ENCODE measurements at regions not wholly inside any gene's neighbourhood (a gene's known extent, or its start where the extent isn't known, plus 50 kb on each side); places are given as distances from the start of the nearest gene placed in this dataset.
A peak's percentile ranks its signal among the peaks of the same experiment; 100 is the strongest.
"Not testable (repeated sequence)": the region's sequence is repeated elsewhere in the genome, so short reads cannot be mapped to it uniquely, and the experiment has no call there.

DNA sequence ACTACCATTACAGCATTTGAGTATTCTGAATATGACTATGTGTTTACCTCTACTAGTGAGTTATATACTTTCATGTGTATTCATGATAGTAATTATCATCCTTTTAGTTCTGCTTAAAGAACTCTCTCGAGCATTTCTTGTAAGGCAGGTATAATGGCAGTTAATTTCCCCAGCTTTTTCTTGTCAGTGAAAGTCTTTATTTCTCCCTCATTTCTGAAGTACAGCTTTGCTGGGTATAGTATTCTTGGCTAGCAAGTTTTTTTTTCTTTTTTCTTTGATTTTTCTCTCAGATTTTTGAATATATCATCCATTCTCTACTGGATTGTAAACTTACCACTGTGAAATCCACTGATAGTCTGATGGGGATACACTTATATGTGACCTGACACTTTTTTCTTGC lies 165.9 kb upstream of the ARHGAP5 start:
- DNase-seq = no peak

GRCh38 chr14:31913370-31913769 lies 163.7 kb upstream of the ARHGAP5 start:
- DNase-seq = no peak

- not testable (repeated sequence) for DNase-seq
Observed at GRCh38 chr14:31918289-31918688, 158.8 kb upstream of the ARHGAP5 start.

GRCh38 chr14:31920001-31920400 lies 157.1 kb upstream of the ARHGAP5 start:
- DNase-seq = no peak

DNA sequence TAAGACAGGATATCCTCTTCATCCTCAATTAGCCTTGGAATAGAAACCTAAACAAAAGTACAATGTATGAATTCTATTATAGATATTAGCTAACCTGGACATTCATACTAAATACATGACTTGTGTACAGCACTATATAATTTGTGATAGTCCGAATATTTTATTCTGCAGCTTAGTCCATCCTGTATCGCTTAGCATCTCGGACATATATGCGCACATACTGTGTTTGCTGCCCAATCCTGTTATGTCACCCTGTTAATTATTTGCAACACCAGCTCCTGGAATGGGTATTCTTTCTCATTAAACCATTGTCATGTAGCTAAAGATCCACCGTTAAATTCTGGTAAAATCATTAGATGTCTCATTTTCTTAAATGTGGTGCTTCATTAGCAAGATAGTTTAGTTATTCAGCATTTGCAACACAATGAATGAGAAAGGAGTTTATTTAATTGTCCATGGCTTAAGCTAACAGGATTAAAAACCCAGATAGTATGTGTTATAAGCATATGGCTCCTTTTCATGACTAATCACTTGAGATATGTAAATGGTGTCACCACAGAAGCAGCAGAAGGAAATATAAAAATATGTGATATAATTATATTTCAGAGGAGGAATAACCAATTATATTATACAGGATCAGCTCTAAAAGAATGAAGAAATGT lies 156.0 kb upstream of the ARHGAP5 start:
- DNase-seq = no peak

GRCh38 chr14:31921721-31922120 lies 155.4 kb upstream of the ARHGAP5 start:
- DNase-seq = no peak

DNA sequence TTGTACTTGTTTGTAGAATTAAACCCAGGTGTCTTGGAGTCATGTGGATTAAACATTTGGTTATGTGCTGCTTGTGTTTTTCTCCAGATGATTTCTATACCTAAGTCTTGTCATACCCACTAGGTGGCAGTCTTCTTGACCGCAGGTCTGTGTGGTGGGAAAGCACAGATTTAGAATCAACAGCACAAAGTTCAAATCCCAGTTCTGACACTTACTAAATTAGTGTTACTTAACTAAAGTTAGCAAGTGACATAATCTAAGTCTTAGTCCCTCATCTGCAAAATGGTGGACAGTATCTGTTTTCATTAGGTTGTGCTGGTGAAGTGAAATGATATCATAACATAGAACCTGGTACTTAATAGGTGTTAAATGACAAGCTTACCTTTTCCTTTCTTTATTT lies 151.0 kb upstream of the ARHGAP5 start:
- DNase-seq = no peak

- DNase-seq = no peak
Observed at GRCh38 chr14:31926652-31927347, 150.3 kb upstream of the ARHGAP5 start.

- no peak for DNase-seq
Observed at GRCh38 chr14:31927348-31927832, 149.7 kb upstream of the ARHGAP5 start.

GRCh38 chr14:31930070-31930469 lies 147.0 kb upstream of the ARHGAP5 start:
- no peak for DNase-seq

- no peak for DNase-seq
Observed at GRCh38 chr14:31930493-31931240, 146.4 kb upstream of the ARHGAP5 start.

DNA sequence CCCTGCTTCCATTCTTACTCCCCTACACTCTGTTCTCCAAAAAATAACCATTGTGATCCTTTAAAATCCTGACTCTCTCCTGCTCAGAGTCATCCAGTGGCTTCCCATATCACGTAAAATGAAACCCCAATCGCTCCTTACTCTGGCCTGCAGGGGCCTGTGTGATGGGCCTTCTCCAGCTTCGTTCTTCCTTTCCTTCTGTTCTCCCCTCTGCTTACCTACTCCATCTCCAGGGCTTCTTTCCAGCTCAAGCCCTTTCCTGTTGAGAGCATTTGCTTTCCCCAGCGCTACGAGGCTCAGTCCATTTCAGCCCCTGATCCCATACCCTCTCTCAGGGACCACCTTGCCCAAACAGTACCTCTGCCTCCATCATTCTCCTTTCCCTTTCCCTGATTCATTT lies 144.4 kb upstream of the ARHGAP5 start:
- no peak for DNase-seq

GRCh38 chr14:31933716-31934115 lies 143.4 kb upstream of the ARHGAP5 start:
- no peak for DNase-seq

DNA sequence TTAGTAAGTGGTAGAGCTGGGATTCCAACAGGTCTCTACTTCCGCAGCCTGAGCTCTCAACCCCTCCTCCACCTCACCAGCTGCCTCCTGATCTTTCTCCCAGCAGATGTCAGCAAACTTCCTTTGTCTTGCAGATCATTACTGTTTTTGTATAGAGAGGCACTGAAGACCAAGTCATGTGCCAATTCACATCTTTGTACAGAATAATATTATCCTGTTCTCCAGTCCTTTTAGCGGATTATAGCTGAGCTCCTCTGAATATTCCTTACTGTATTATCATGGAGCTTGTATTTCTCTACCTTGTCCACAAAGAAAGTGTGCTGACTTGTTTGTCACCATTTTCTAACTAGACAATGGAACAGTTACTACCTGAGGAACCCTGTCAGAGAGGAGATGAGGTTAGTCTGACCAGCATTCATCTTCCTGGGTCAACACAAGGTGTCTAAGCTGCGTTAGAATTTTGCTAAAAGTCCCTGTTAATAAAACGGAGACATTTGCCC lies 142.3 kb upstream of the ARHGAP5 start:
- no peak for DNase-seq

- no peak for DNase-seq
Observed at GRCh38 chr14:31935391-31935790, 141.7 kb upstream of the ARHGAP5 start.

GRCh38 chr14:31936115-31936514 lies 141.0 kb upstream of the ARHGAP5 start:
- no peak for DNase-seq

- DNase-seq = peak; percentile 69
Observed at GRCh38 chr14:31937730-31938346, 139.3 kb upstream of the ARHGAP5 start.

- no peak for DNase-seq
Observed at GRCh38 chr14:31939934-31940333, 137.2 kb upstream of the ARHGAP5 start.

DNA sequence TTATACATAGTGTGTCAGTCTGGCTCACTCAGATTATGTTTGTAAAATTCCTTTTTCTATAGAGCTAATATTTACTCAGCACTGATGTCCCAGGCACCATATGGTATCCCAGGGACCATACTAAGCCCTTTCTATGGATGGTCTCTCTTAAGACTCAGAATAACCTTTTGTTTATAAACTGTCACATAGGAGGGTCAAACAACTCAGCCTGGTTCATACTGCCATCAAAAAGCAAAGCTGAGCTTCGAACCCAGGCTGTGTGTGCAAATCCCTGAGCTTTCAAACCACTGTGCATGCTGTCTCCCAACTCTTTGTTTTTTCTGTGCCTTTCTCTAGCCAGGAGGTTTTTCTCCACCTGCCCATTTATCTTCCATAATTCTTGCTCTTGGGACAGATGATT lies 135.6 kb upstream of the ARHGAP5 start:
- DNase-seq = no peak

- no peak for DNase-seq
Observed at GRCh38 chr14:31942166-31942841, 134.8 kb upstream of the ARHGAP5 start.

DNA sequence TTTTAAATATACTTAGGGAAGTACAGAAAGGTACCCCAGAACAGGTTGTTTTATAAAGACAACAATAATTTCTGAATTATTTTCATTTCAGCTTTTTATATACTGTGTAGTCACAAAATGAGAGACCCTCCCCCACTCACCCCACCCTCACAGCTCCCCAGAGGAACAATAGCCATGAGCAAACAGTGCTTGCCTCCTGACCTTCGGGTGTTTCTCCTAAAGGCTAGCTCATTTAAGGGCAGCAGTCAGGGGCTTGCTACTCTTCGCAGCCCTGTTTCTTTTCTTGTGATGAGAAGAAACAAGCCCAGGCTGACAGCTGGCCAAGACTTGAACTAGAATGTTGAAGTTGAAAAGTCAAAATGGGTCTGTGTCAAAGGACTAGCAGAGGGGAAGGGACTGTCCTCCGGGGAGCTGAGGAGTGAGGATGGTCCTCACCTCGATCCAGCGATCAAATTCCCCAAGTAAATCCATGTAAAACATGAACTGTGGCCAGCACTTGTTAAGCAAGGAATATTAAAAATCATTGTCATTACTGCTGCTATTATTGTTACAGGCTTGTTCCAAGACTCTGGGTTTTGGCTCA lies 133.8 kb upstream of the ARHGAP5 start:
- DNase-seq = no peak

- DNase-seq = no peak
Observed at GRCh38 chr14:31943861-31944255, 133.2 kb upstream of the ARHGAP5 start.
